ENCODE measurements at regions not wholly inside any gene's neighbourhood (a gene's known extent, or its start where the extent isn't known, plus 50 kb on each side); places are given as distances from the start of the nearest gene placed in this dataset.

DNA sequence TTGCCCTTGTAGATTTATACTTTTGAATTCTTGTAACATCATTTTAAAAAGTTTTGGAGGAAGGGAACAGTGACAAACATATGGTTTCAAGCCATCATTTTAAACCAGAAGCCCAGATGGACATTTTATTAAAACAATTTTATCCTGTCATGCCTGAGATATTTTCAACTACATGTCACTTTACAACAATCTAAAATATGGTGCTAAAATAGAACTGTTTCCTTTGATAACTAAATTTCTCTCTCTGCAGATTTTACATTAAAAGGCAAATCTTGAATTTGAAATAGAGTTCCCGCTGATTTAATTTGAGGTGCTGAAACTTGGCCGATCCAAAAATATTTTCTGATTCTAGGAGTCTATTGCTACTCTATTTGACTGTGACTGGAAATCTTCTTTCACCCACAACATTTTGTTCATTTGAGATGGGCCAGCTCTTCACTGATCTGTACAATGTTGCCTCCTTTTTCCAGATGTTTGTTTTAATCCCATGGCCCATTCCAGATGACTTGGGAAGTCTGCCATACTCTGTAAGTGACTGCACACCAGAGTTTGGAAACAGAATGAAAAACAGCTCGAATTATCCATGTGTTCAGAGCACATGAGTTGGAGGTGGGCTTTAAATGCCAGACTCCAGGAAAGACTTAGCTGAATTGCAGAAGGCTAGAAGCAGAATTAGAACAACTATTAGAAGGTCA lies 402.5 kb downstream of the TMEM135 start:
- TF ChIP-seq CEBPB (IDR thresholded peaks at IDR 0.05; ENCODE audit: low read depth, low read length) (no peak), GTF2F1 (IDR thresholded peaks at IDR 0.05; ENCODE audit: borderline replicate concordance, low read depth, low read length) (no peak), TEAD4 (IDR thresholded peaks at IDR 0.05; ENCODE audit: low read depth, low read length) (no peak)
- TF ChIP-seq, protein P1, sequence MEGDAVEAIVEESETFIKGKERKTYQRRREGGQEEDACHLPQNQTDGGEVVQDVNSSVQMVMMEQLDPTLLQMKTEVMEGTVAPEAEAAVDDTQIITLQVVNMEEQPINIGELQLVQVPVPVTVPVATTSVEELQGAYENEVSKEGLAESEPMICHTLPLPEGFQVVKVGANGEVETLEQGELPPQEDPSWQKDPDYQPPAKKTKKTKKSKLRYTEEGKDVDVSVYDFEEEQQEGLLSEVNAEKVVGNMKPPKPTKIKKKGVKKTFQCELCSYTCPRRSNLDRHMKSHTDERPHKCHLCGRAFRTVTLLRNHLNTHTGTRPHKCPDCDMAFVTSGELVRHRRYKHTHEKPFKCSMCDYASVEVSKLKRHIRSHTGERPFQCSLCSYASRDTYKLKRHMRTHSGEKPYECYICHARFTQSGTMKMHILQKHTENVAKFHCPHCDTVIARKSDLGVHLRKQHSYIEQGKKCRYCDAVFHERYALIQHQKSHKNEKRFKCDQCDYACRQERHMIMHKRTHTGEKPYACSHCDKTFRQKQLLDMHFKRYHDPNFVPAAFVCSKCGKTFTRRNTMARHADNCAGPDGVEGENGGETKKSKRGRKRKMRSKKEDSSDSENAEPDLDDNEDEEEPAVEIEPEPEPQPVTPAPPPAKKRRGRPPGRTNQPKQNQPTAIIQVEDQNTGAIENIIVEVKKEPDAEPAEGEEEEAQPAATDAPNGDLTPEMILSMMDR (IDR thresholded peaks at IDR 0.05; ENCODE audit: control extremely low read depth in 1 of 3, insufficient read depth in 1 of 3, low read depth in 1 of 3, low read length in 3 of 3) = no peak
- TF ChIP-seq, protein P2, sequence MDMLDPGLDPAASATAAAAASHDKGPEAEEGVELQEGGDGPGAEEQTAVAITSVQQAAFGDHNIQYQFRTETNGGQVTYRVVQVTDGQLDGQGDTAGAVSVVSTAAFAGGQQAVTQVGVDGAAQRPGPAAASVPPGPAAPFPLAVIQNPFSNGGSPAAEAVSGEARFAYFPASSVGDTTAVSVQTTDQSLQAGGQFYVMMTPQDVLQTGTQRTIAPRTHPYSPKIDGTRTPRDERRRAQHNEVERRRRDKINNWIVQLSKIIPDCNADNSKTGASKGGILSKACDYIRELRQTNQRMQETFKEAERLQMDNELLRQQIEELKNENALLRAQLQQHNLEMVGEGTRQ (IDR thresholded peaks at IDR 0.05; ENCODE audit: low read length) = no peak
